ENCODE measurements at regions not wholly inside any gene's neighbourhood (a gene's known extent, or its start where the extent isn't known, plus 50 kb on each side); places are given as distances from the start of the nearest gene placed in this dataset.

- Histone ChIP-seq H3K27ac (no peak overlapping the region), H3K9me3 (no peaks in the 10 kb centered on the region), H3K4me1 (no peaks in the 10 kb centered on the region), H3K4me3 (no peak overlapping the region), H3K36me3 (no peaks in the 10 kb centered on the region), H3K27me3 (no peaks in the 10 kb centered on the region)
- WGBS, 2 donors = 74 to 75% methylated on average over 9 of the region's 9 CpGs
- DNase-seq = no peak
- intact Hi-C loops (cut with DNase I) = no loop called here
- TF ChIP-seq CTCF (IDR thresholded peaks at IDR 0.05) (no peak), POLR2A (IDR thresholded peaks at IDR 0.05) (no peak), EP300 (IDR thresholded peaks at IDR 0.05) (no peak), POLR2AphosphoS5 (IDR thresholded peaks at IDR 0.05) (no peak)
Measured at GRCh38 chr5:62077823-62078550, 228.0 kb upstream of the KIF2A start.

GRCh38 chr5:62082370-62082801 lies 223.6 kb upstream of the KIF2A start:
- WGBS, 2 donors = 36 to 67% methylated on average over 5 of the region's 5 CpGs
- Histone ChIP-seq H3K4me1 (no peaks in the 10 kb centered on the region), H3K27ac (no peak overlapping the region), H3K36me3 (no peaks in the 10 kb centered on the region), H3K4me3 (no peak overlapping the region), H3K9me3 (no peaks in the 10 kb centered on the region), H3K27me3 (no peaks in the 10 kb centered on the region)
- DNase-seq = no peak
- TF ChIP-seq POLR2AphosphoS5 (IDR thresholded peaks at IDR 0.05) (no peak), CTCF (IDR thresholded peaks at IDR 0.05) (no peak), EP300 (IDR thresholded peaks at IDR 0.05) (no peak), POLR2A (IDR thresholded peaks at IDR 0.05) (no peak)
- intact Hi-C loops (cut with DNase I) = no loop called here

- Histone ChIP-seq H3K27me3 (no peaks in the 10 kb centered on the region), H3K4me3 (no peak overlapping the region), H3K9me3 (no peaks in the 10 kb centered on the region), H3K36me3 (no peaks in the 10 kb centered on the region), H3K27ac (no peak overlapping the region), H3K4me1 (no peaks in the 10 kb centered on the region)
- 84 to 85% methylated on average over 7 of the region's 7 CpGs for WGBS, 2 donors
- intact Hi-C loops (cut with DNase I) = no loop called here
- DNase-seq = no peak
- no peak for TF ChIP-seq EP300 (IDR thresholded peaks at IDR 0.05)
- TF ChIP-seq POLR2AphosphoS5 (IDR thresholded peaks at IDR 0.05) = no peak
- TF ChIP-seq CTCF (IDR thresholded peaks at IDR 0.05) = no peak
- no peak for TF ChIP-seq POLR2A (IDR thresholded peaks at IDR 0.05)
Measured at GRCh38 chr5:62083247-62083646, 222.8 kb upstream of the KIF2A start.

- Histone ChIP-seq H3K4me3 (no peak overlapping the region), H3K36me3 (no peaks in the 10 kb centered on the region), H3K27me3 (no peaks in the 10 kb centered on the region), H3K9me3 (no peaks in the 10 kb centered on the region), H3K4me1 (no peaks in the 10 kb centered on the region), H3K27ac (no peak overlapping the region)
- intact Hi-C loops (cut with DNase I) = no loop called here
- no peak for TF ChIP-seq POLR2A (IDR thresholded peaks at IDR 0.05)
- TF ChIP-seq CTCF (IDR thresholded peaks at IDR 0.05) = no peak
- no peak for TF ChIP-seq POLR2AphosphoS5 (IDR thresholded peaks at IDR 0.05)
- no peak for TF ChIP-seq EP300 (IDR thresholded peaks at IDR 0.05)
- WGBS, 2 donors = 87 to 92% methylated on average over 1 of the region's 1 CpG
- no peak for DNase-seq
Measured at GRCh38 chr5:62083661-62084060, 222.3 kb upstream of the KIF2A start.

GRCh38 chr5:62084391-62084790 lies 221.6 kb upstream of the KIF2A start:
- intact Hi-C loops (cut with DNase I) = no loop called here
- DNase-seq = no peak
- TF ChIP-seq POLR2A (IDR thresholded peaks at IDR 0.05) = no peak
- TF ChIP-seq EP300 (IDR thresholded peaks at IDR 0.05) = no peak
- TF ChIP-seq POLR2AphosphoS5 (IDR thresholded peaks at IDR 0.05) = no peak
- no peak for TF ChIP-seq CTCF (IDR thresholded peaks at IDR 0.05)
- H3K27ac ChIP-seq = no peak overlapping the region
- no peaks in the 10 kb centered on the region for H3K36me3 ChIP-seq
- no peaks in the 10 kb centered on the region for H3K9me3 ChIP-seq
- no peaks in the 10 kb centered on the region for H3K27me3 ChIP-seq
- H3K4me3 ChIP-seq = no peak overlapping the region
- 90 to 94% methylated on average over 8 of the region's 8 CpGs for WGBS, 2 donors
- no peaks in the 10 kb centered on the region for H3K4me1 ChIP-seq

Data from sigmoid colon (tissue), 6 donors.